ENCODE measurements at regions not wholly inside any gene's neighbourhood (a gene's known extent, or its start where the extent isn't known, plus 50 kb on each side); places are given as distances from the start of the nearest gene placed in this dataset.

DNA sequence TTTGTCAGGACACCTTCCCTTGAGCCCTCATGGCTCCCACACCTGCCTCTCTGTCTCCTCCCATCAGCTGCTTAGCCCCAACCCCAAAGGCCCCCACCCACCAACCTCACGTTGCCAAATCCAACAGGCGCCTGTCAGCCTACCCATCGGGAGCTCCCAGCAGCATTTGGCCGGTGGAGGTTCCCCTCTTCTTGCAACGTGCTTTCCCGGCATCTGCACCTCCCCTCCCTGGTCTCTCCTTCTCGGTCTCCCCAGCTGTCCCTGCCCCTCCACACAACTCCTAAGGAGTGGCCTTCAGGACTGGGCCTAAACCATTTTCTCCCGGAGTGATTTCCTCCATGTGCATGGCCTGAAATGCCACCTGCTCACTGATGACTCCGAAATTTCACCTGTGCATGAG, 71.9 kb downstream of the KLHDC7A start (continued):
- TF ChIP-seq EZH2phosphoT487 (IDR thresholded peaks at IDR 0.05; ENCODE audit: unreplicated experiment) (no peak), ZNF331 (CRISPR knock-in tag; IDR thresholded peaks at IDR 0.05; ENCODE audit: low read depth) (no peak), CREB1 (CRISPR knock-in tag; IDR thresholded peaks at IDR 0.05; ENCODE audit: low read depth) (no peak), NANOG (IDR thresholded peaks at IDR 0.05; ENCODE audit: borderline replicate concordance) (no peak), POLR2AphosphoS5 (IDR thresholded peaks at IDR 0.05; ENCODE audit: low read depth) (no peak)
- TF ChIP-seq, protein P1, sequence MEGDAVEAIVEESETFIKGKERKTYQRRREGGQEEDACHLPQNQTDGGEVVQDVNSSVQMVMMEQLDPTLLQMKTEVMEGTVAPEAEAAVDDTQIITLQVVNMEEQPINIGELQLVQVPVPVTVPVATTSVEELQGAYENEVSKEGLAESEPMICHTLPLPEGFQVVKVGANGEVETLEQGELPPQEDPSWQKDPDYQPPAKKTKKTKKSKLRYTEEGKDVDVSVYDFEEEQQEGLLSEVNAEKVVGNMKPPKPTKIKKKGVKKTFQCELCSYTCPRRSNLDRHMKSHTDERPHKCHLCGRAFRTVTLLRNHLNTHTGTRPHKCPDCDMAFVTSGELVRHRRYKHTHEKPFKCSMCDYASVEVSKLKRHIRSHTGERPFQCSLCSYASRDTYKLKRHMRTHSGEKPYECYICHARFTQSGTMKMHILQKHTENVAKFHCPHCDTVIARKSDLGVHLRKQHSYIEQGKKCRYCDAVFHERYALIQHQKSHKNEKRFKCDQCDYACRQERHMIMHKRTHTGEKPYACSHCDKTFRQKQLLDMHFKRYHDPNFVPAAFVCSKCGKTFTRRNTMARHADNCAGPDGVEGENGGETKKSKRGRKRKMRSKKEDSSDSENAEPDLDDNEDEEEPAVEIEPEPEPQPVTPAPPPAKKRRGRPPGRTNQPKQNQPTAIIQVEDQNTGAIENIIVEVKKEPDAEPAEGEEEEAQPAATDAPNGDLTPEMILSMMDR (conservative IDR thresholded peaks at IDR 0.05; ENCODE audit: low read depth in 2 of 2), result no peak
- TF ChIP-seq, protein P2, sequence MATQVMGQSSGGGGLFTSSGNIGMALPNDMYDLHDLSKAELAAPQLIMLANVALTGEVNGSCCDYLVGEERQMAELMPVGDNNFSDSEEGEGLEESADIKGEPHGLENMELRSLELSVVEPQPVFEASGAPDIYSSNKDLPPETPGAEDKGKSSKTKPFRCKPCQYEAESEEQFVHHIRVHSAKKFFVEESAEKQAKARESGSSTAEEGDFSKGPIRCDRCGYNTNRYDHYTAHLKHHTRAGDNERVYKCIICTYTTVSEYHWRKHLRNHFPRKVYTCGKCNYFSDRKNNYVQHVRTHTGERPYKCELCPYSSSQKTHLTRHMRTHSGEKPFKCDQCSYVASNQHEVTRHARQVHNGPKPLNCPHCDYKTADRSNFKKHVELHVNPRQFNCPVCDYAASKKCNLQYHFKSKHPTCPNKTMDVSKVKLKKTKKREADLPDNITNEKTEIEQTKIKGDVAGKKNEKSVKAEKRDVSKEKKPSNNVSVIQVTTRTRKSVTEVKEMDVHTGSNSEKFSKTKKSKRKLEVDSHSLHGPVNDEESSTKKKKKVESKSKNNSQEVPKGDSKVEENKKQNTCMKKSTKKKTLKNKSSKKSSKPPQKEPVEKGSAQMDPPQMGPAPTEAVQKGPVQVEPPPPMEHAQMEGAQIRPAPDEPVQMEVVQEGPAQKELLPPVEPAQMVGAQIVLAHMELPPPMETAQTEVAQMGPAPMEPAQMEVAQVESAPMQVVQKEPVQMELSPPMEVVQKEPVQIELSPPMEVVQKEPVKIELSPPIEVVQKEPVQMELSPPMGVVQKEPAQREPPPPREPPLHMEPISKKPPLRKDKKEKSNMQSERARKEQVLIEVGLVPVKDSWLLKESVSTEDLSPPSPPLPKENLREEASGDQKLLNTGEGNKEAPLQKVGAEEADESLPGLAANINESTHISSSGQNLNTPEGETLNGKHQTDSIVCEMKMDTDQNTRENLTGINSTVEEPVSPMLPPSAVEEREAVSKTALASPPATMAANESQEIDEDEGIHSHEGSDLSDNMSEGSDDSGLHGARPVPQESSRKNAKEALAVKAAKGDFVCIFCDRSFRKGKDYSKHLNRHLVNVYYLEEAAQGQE (IDR thresholded peaks at IDR 0.05; ENCODE audit: unreplicated experiment), result no peak
- TF ChIP-seq, protein P3, sequence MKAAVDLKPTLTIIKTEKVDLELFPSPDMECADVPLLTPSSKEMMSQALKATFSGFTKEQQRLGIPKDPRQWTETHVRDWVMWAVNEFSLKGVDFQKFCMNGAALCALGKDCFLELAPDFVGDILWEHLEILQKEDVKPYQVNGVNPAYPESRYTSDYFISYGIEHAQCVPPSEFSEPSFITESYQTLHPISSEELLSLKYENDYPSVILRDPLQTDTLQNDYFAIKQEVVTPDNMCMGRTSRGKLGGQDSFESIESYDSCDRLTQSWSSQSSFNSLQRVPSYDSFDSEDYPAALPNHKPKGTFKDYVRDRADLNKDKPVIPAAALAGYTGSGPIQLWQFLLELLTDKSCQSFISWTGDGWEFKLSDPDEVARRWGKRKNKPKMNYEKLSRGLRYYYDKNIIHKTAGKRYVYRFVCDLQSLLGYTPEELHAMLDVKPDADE (IDR thresholded peaks at IDR 0.05), result no peak

DNA sequence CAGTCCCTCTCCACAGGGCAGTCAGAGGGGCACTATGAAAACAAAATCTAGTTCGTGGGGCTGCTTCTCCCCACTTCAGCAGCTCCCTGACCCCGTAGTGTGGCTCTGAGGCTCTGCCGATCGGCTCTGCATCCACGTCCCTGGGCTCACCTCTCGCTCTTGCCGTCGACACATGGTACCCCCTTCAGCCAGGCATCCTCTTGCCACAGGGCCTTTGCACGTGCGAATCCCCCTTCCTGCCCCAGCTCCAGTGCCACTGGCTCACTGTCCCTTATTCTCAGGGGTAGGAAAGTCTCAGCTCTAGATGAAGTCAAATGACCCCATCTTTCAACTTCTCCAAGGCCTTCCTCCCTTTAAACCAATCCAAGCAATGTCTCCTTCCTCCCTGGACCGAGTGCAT, 72.7 kb downstream of the KLHDC7A start:
- Histone ChIP-seq H2AFZ (no peak overlapping the region), H3K27ac (ENCODE audit: low read depth) (no peak overlapping the region), H3K4me1 (ENCODE audit: insufficient read depth) (peaks cover 13% of the 10 kb centered on the region), H3F3A (replicated peaks; ENCODE audit: low read depth) (no peaks in the 10 kb centered on the region; the same call in 1 of the 2 replicates), H3K4me3 (no peak overlapping the region), H3K9me2 (ENCODE audit: insufficient read depth) (no peaks in the 10 kb centered on the region), H3K79me2 (replicated peaks; ENCODE audit: insufficient read depth) (no peaks in the 10 kb centered on the region), H3K36me3 (ENCODE audit: insufficient read depth) (no peaks in the 10 kb centered on the region), H3K27me3 (ENCODE audit: insufficient read depth) (no peaks in the 10 kb centered on the region), H3K4me2 (no peak overlapping the region), H4K20me1 (replicated peaks; ENCODE audit: insufficient read depth) (no peaks in the 10 kb centered on the region)
- no peak overlapping the region for H3K27ac Mint-ChIP-seq
- no peaks in the 10 kb centered on the region; the same call in 2 of the 3 replicates for H3K9me3 Mint-ChIP-seq
- no peak overlapping the region for H3K4me3 Mint-ChIP-seq
- ATAC-seq (no peak), DNase-seq (ENCODE audit: low spot score) (no peak)
- peaks cover 27% of the 10 kb centered on the region for H3K27me3 Mint-ChIP-seq (ENCODE audit: insufficient read depth, low read depth, poor library complexity)
- H3K36me3 Mint-ChIP-seq (ENCODE audit: low read depth), result no peaks in the 10 kb centered on the region
- H3K4me1 Mint-ChIP-seq, result peaks cover 19% of the 10 kb centered on the region
- TF ChIP-seq POLR2AphosphoS5 (IDR thresholded peaks at IDR 0.05; ENCODE audit: low read depth) (no peak), ZNF331 (CRISPR knock-in tag; IDR thresholded peaks at IDR 0.05; ENCODE audit: low read depth) (no peak), JUNB (IDR thresholded peaks at IDR 0.05; ENCODE audit: unreplicated experiment) (no peak), STAT1 (IDR thresholded peaks at IDR 0.05; ENCODE audit: unreplicated experiment) (no peak), EZH2 (IDR thresholded peaks at IDR 0.05; ENCODE audit: low read depth, unreplicated experiment) (no peak), NANOG (IDR thresholded peaks at IDR 0.05; ENCODE audit: borderline replicate concordance) (no peak)
- TF ChIP-seq, protein P4, sequence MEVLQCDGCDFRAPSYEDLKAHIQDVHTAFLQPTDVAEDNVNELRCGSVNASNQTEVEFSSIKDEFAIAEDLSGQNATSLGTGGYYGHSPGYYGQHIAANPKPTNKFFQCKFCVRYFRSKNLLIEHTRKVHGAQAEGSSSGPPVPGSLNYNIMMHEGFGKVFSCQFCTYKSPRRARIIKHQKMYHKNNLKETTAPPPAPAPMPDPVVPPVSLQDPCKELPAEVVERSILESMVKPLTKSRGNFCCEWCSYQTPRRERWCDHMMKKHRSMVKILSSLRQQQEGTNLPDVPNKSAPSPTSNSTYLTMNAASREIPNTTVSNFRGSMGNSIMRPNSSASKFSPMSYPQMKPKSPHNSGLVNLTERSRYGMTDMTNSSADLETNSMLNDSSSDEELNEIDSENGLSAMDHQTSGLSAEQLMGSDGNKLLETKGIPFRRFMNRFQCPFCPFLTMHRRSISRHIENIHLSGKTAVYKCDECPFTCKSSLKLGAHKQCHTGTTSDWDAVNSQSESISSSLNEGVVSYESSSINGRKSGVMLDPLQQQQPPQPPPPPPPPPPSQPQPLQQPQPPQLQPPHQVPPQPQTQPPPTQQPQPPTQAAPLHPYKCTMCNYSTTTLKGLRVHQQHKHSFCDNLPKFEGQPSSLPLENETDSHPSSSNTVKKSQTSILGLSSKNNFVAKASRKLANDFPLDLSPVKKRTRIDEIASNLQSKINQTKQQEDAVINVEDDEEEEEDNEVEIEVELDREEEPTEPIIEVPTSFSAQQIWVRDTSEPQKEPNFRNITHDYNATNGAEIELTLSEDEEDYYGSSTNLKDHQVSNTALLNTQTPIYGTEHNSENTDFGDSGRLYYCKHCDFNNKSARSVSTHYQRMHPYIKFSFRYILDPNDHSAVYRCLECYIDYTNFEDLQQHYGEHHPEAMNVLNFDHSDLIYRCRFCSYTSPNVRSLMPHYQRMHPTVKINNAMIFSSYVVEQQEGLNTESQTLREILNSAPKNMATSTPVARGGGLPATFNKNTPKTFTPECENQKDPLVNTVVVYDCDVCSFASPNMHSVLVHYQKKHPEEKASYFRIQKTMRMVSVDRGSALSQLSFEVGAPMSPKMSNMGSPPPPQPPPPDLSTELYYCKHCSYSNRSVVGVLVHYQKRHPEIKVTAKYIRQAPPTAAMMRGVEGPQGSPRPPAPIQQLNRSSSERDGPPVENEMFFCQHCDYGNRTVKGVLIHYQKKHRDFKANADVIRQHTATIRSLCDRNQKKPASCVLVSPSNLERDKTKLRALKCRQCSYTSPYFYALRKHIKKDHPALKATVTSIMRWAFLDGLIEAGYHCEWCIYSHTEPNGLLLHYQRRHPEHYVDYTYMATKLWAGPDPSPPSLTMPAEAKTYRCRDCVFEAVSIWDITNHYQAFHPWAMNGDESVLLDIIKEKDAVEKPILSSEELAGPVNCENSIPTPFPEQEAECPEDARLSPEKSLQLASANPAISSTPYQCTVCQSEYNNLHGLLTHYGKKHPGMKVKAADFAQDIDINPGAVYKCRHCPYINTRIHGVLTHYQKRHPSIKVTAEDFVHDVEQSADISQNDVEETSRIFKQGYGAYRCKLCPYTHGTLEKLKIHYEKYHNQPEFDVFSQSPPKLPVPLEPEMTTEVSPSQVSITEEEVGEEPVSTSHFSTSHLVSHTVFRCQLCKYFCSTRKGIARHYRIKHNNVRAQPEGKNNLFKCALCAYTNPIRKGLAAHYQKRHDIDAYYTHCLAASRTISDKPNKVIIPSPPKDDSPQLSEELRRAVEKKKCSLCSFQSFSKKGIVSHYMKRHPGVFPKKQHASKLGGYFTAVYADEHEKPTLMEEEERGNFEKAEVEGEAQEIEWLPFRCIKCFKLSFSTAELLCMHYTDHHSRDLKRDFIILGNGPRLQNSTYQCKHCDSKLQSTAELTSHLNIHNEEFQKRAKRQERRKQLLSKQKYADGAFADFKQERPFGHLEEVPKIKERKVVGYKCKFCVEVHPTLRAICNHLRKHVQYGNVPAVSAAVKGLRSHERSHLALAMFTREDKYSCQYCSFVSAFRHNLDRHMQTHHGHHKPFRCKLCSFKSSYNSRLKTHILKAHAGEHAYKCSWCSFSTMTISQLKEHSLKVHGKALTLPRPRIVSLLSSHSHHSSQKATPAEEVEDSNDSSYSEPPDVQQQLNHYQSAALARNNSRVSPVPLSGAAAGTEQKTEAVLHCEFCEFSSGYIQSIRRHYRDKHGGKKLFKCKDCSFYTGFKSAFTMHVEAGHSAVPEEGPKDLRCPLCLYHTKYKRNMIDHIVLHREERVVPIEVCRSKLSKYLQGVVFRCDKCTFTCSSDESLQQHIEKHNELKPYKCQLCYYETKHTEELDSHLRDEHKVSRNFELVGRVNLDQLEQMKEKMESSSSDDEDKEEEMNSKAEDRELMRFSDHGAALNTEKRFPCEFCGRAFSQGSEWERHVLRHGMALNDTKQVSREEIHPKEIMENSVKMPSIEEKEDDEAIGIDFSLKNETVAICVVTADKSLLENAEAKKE (CRISPR knock-in tag; IDR thresholded peaks at IDR 0.05), result no peak
